ENCODE measurements at regions not wholly inside any gene's neighbourhood (a gene's known extent, or its start where the extent isn't known, plus 50 kb on each side); places are given as distances from the start of the nearest gene placed in this dataset.

DNA sequence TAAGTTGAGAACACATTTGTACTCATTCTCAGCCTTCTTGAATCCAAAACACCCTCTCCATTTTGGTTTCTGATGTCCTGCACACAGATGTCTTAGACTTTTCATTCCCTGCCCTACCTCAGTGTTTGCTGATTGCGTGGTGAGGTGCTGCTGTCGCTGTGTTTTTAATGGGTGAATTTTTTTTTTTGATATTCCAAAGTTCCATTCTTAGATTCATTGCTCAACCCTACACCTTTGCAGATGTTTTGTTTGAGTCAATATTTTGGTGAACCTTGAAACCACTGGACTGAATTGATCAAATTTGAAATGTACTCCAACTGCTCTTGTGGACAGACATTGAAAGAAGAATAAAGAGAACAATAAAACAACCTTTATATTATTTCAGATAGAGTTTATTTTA lies 130.4 kb upstream of the DSEL start:
- Mint-ChIP-seq H3K27ac (no peak overlapping the region), H3K27me3 (no peaks in the 10 kb centered on the region), H3K4me3 (ENCODE audit: low read depth) (no peak overlapping the region), H3K36me3 (ENCODE audit: insufficient read depth) (no peaks in the 10 kb centered on the region), H3K4me1 (ENCODE audit: low read depth) (no peaks in the 10 kb centered on the region), H3K9me3 (ENCODE audit: low read depth) (peaks cover 3% of the 10 kb centered on the region)
- no peak for DNase-seq (ENCODE audit: low spot score, unreplicated experiment)
- TF ChIP-seq, protein P1, sequence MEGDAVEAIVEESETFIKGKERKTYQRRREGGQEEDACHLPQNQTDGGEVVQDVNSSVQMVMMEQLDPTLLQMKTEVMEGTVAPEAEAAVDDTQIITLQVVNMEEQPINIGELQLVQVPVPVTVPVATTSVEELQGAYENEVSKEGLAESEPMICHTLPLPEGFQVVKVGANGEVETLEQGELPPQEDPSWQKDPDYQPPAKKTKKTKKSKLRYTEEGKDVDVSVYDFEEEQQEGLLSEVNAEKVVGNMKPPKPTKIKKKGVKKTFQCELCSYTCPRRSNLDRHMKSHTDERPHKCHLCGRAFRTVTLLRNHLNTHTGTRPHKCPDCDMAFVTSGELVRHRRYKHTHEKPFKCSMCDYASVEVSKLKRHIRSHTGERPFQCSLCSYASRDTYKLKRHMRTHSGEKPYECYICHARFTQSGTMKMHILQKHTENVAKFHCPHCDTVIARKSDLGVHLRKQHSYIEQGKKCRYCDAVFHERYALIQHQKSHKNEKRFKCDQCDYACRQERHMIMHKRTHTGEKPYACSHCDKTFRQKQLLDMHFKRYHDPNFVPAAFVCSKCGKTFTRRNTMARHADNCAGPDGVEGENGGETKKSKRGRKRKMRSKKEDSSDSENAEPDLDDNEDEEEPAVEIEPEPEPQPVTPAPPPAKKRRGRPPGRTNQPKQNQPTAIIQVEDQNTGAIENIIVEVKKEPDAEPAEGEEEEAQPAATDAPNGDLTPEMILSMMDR (IDR thresholded peaks at IDR 0.05; ENCODE audit: unreplicated experiment): no peak

DNA sequence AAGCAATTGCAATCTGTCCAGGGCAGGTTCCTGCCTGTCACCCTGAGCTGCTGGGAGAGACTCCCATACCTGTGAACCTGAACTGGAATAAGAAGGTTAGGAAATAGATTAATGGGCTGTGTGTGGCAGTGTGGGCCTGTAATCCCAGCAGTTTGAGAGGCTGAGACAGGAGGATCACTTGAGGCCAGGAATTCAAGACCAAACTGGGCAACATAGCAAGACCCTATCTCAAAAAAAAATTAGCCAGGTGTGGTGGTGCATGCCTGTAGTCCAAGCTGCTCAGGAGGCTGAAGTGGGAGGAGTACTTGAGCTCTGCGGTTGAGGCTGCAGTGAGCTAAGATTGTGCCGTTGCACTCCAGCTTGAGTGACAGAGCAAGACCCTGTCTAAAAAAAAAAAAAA lies 127.7 kb upstream of the DSEL start:
- Mint-ChIP-seq H3K27ac (no peak overlapping the region), H3K36me3 (ENCODE audit: insufficient read depth) (no peaks in the 10 kb centered on the region), H3K4me3 (ENCODE audit: low read depth) (no peak overlapping the region), H3K27me3 (no peaks in the 10 kb centered on the region), H3K4me1 (ENCODE audit: low read depth) (no peaks in the 10 kb centered on the region), H3K9me3 (ENCODE audit: low read depth) (peaks cover 3% of the 10 kb centered on the region)
- no peak for DNase-seq (ENCODE audit: low spot score, unreplicated experiment)
- TF ChIP-seq, protein P1 (IDR thresholded peaks at IDR 0.05; ENCODE audit: unreplicated experiment): no peak

DNA sequence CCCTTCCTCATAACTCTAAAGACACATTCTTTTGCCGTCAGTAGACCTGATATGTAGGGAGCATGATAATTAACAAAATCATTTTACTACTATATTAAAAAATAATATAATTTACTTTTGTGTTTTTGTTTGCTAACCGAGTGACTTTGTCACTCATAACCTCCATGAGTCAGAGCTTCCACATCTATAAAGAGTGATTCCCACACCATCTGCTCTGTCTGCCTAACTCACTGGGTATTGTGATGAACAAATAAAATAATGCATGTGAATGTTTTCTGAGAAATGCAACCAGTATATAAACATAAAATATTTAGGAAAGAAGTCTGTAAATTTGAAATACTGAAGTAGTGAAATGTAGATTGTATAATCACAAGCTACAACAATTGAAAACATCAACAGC lies 123.4 kb upstream of the DSEL start:
- Mint-ChIP-seq H3K4me1 (ENCODE audit: low read depth) (no peaks in the 10 kb centered on the region), H3K36me3 (ENCODE audit: insufficient read depth) (no peaks in the 10 kb centered on the region), H3K27me3 (no peaks in the 10 kb centered on the region), H3K9me3 (ENCODE audit: low read depth) (peaks cover 3% of the 10 kb centered on the region), H3K4me3 (ENCODE audit: low read depth) (no peak overlapping the region), H3K27ac (no peak overlapping the region)
- no peak for DNase-seq (ENCODE audit: low spot score, unreplicated experiment)
- TF ChIP-seq, protein P1 (IDR thresholded peaks at IDR 0.05; ENCODE audit: unreplicated experiment): no peak

DNA sequence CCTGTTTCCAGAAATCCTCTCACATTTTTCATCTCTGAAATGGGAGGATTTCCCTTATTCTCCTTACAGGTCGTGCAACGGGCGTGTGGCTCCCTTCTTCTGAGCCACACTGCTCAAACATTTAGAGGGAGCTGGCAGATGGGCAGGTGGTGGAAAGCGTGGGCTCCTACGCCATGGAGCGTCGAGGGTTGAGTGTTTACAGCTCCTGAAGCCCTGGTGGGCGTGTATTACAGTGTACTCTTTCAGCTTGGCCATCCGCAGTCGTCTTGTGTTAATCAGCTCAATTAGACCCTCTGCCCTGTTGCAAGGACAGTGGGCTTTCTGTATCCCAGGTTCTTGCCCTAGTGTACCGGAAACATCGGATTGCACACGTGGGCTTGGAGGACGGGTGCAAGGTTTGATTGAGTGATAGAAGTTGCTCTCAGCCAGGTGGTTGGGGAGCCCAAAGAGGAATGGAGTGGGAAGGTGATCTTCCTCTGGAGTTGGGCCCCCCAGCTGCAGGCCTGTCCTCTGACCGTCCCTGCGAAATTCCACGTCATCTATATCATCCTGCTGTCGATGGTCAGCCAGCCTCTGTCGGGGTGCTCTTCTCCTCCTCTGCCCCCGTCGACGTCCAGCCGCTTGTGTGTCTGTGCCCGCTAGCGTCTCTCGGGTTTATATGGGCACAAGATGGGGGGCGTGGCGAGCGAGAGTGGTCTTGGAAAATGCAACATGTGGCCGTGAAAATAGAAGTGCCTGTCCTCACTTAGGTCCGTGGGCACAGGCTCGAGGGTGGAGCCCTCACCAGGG lies 120.3 kb upstream of the DSEL start:
- H3K27me3 Mint-ChIP-seq: no peaks in the 10 kb centered on the region
- no peak for DNase-seq (ENCODE audit: low spot score, unreplicated experiment)
- no peak overlapping the region for H3K27ac Mint-ChIP-seq
- no peaks in the 10 kb centered on the region for H3K36me3 Mint-ChIP-seq (ENCODE audit: insufficient read depth)
- peaks cover 3% of the 10 kb centered on the region for H3K9me3 Mint-ChIP-seq (ENCODE audit: low read depth)
- H3K4me1 Mint-ChIP-seq (ENCODE audit: low read depth): no peaks in the 10 kb centered on the region
- H3K4me3 Mint-ChIP-seq (ENCODE audit: low read depth): no peak overlapping the region
- TF ChIP-seq, protein P1 (IDR thresholded peaks at IDR 0.05; ENCODE audit: unreplicated experiment): no peak

DNA sequence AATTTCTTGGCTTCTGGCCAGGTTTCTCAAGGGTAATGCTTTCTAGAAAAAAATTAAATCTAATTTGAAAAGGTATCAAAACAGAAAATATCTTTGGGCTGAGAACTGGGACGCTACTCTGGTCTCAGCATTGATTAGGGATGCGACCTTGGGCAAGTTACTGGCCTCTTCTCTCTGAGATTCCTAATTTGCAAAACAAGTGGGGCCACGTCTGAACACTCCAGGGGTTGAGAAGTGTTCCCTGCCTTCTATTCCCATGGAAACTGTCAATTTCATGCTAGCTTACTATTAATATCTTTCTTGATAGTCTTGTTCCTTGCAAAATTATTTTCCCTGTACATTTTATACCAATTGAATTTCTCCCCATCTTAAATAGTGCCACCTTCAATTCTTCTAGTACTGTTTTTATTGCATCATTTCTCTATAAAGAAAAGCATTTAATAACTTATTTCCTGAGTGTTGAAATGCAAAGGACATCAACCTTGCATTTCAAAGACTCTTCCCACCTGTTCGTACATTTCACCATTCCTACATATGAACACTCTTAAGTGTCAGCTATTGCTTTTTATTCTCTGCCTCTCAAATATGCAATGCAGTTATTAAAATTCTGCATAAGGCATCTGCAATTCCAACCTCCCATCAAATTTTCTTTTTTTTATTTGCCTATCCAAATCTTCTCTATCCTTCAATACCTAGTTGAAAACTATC lies 118.3 kb upstream of the DSEL start:
- Mint-ChIP-seq H3K4me3 (ENCODE audit: low read depth) (no peak overlapping the region), H3K36me3 (ENCODE audit: insufficient read depth) (no peaks in the 10 kb centered on the region), H3K27me3 (no peaks in the 10 kb centered on the region), H3K4me1 (ENCODE audit: low read depth) (no peaks in the 10 kb centered on the region), H3K27ac (no peak overlapping the region), H3K9me3 (ENCODE audit: low read depth) (peaks cover 3% of the 10 kb centered on the region)
- DNase-seq (ENCODE audit: low spot score, unreplicated experiment): no peak
- TF ChIP-seq, protein P1 (IDR thresholded peaks at IDR 0.05; ENCODE audit: unreplicated experiment): no peak

Data from progenitor cell of endocrine pancreas (in vitro differentiated cells).